GM12875 (cell line): ENCODE measurements at regions not wholly inside any gene's neighbourhood (a gene's known extent, or its start where the extent isn't known, plus 50 kb on each side); places are given as distances from the start of the nearest gene placed in this dataset.

Experiments
- H3K4me3 ChIP-seq: one replicate; pipeline ENCODE4 v1.5.1; 2011; ENCODE audit warnings: low read depth, low read length, control low read depth
- TF ChIP-seq, protein P1 (sequence below): IDR thresholded peaks from 2 replicates; pipeline ENCODE4 v1.5.1; 2011; ENCODE audit warnings: low read depth, mild to moderate bottlenecking, control low read depth, inconsistent platforms, low read length, moderate library complexity, borderline replicate concordance; ENCODE audit not compliant: insufficient read depth

DNA sequence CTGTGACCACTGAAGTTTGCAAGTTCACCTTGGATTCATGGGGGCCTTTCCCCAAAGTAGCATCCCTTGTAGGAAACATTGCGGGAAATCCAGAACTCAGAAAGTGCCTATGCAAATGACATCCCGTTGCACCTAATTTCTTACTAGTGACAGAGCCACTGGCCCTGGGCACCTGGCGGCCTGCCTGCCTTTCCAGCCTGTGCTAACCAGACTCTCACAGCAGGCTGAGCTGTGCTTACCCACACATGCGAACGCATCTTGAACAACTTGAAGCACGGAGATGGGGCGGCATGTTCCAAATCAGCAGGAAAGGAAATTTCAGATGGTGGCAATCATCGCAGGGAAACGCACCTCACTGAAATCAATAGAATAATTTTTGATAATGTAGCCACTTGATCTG lies 405.8 kb downstream of the TMEM182 start:
- H3K4me3 ChIP-seq: no peak overlapping the region
- TF ChIP-seq, protein P1, sequence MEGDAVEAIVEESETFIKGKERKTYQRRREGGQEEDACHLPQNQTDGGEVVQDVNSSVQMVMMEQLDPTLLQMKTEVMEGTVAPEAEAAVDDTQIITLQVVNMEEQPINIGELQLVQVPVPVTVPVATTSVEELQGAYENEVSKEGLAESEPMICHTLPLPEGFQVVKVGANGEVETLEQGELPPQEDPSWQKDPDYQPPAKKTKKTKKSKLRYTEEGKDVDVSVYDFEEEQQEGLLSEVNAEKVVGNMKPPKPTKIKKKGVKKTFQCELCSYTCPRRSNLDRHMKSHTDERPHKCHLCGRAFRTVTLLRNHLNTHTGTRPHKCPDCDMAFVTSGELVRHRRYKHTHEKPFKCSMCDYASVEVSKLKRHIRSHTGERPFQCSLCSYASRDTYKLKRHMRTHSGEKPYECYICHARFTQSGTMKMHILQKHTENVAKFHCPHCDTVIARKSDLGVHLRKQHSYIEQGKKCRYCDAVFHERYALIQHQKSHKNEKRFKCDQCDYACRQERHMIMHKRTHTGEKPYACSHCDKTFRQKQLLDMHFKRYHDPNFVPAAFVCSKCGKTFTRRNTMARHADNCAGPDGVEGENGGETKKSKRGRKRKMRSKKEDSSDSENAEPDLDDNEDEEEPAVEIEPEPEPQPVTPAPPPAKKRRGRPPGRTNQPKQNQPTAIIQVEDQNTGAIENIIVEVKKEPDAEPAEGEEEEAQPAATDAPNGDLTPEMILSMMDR: no peak

DNA sequence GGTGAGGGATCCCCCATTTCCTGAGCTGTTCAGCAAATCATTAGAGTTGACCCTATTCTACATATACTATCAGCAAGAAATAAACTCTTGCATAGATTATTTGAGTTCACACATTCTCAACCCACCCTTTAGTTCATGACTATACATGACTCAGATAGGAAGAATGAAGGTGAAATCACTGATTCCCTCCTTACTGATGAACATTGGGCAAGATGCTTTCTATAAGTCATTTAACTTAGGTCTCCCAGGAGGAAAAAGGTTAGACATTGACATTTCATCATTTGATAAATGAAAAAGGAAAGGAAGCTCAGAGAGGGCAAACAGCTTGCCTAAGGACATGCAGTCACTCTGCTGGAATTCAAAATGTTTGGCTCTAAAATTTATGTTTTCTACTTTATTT lies 408.0 kb downstream of the TMEM182 start:
- TF ChIP-seq, protein P1: no peak
- H3K4me3 ChIP-seq: no peak overlapping the region

DNA sequence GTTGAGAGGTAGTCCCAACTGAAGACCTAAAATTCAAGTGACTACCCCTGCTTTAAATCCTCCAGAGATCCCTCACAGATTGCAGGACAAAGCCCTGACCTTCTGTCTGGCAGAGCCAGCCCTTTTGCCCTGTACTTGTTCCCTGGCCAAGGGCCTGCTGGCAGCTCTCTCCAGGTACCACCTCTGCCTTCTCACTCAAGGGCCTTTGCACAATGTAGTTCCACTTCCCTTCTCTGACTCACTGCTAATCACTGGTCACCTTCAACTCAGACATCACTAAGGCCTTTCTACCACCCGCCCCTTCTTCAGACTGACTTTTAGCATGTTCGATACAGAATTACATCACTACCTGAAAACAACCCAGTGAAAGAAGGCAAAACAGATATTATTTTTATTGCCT lies 411.0 kb downstream of the TMEM182 start:
- no peak overlapping the region for H3K4me3 ChIP-seq
- TF ChIP-seq, protein P1: no peak

DNA sequence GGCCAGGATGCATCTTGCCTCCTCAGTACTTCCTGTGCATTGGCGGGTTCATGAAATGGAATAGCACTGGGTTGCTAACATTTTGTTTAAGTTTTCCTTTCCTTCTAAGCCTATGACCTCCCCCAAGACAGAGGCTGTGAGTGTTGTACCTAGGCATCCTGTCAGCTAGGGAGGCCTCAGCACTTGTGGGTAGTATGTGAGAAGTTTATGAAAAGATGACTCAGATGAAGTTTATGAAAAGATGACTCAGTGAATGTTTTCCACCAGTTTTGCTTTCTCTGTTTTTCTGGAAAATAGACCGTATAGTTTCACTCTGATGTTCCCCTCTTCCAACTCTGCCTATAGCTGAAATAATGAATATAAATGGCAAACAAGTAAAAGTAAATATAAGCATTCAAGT lies 412.9 kb downstream of the TMEM182 start:
- TF ChIP-seq, protein P1: no peak
- no peak overlapping the region for H3K4me3 ChIP-seq

DNA sequence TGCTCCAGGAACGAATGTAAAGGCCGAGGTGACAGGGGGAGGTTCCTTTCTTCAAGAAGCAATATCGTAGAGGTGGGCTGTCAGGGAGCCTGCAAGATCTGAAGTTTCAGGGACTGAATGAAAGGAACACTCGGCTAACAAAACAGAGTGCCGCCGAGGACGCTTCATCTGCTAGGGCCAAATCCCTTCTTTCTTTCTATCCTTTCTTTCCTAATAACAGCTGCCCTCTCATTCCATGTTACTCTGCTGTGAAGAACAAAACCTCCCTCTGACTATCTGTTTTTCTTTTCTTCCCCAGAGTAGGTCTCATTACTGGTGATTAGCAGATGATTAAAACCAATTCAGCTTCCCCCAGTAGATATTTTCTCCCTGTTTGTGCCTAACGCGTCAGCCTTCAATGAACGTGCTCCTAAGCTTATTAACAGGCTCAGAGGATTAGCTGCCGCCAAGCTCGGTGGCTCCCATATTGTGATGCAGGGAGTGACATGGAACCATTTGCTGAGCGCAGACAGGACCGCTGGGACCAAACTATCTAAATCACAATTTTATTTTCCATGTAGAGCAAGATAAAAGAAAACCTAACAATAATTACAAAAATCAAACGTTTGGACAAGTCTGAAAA lies 414.6 kb downstream of the TMEM182 start:
- no peak overlapping the region for H3K4me3 ChIP-seq
- TF ChIP-seq, protein P1: no peak

DNA sequence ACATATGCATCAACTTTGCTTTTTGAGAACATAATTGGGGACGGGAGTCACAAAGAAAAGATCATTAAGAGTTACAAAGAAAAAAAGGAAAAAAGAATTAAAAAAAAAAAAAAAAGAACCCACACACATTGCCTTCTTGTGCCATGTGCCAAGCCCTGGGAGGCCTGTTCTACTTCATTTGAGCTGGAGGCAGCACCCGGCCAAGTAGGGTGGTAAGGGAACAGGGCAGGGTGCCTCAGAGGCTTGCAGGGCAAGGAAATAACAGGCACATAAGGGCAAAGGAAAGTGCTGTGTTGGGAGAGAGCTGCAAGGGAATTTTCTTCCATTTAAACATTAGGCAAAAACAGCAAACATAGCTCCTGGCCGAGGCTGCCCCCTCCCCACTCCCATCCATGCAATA lies 418.0 kb downstream of the TMEM182 start:
- TF ChIP-seq, protein P1: no peak
- H3K4me3 ChIP-seq: no peak overlapping the region

DNA sequence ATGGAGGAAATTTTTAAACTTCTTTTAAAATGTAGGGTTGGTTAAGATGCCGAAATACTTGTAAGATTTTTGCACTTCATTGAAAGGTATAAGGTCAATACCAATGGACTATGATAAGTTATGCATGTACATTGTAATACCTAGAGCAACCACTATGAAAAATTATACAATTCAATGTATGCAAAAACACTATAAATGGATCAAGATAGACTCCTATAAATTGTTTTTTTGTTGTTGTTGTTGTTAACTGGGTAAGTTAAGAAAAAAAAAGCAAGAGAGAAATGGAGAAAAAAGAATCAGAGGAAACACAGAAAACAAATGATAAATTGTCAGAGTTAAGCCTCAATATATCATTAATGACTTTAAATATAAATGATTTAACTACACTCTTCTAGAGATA lies 421.2 kb downstream of the TMEM182 start:
- no peak overlapping the region for H3K4me3 ChIP-seq
- TF ChIP-seq, protein P1: no peak
